HUES6 (cell line): ENCODE measurements at regions not wholly inside any gene's neighbourhood (a gene's known extent, or its start where the extent isn't known, plus 50 kb on each side); places are given as distances from the start of the nearest gene placed in this dataset.

Experiments used
- H3K27ac ChIP-seq: 2 replicates; pipeline ENCODE4 v1.7.0; 2013; ENCODE audit warnings: low read depth, mild to moderate bottlenecking, low read length, inconsistent platforms
- H3K27me3 ChIP-seq: 2 replicates; pipeline ENCODE4 v1.6.1; 2013; ENCODE audit warnings: low read length; ENCODE audit not compliant: control insufficient read depth, insufficient read depth
- H3K36me3 ChIP-seq: 2 replicates; pipeline ENCODE4 v1.6.1; 2013; ENCODE audit warnings: low read length; ENCODE audit not compliant: control insufficient read depth, insufficient read depth
- H3K4me1 ChIP-seq: 2 replicates; pipeline ENCODE4 v1.6.1; 2013; ENCODE audit warnings: low read length; ENCODE audit not compliant: control insufficient read depth, insufficient read depth
- H3K4me3 ChIP-seq: 2 replicates; pipeline ENCODE4 v1.5.1; 2013; ENCODE audit warnings: low read depth, low read length
- H3K9ac ChIP-seq: one replicate; pipeline ENCODE4 v1.6.1; 2013; ENCODE audit warnings: mild to moderate bottlenecking, low read length
- H3K9me3 ChIP-seq: 2 replicates; pipeline ENCODE4 v1.6.1; 2013; ENCODE audit warnings: low read depth, low read length; ENCODE audit not compliant: control insufficient read depth, insufficient read depth

GRCh38 chr2:18110222-18110621, 231.8 kb downstream of the KCNS3 start:
- Histone ChIP-seq H3K36me3 (no peaks in the 10 kb centered on the region), H3K27ac (no peak overlapping the region), H3K4me3 (no peak overlapping the region), H3K9me3 (no peaks in the 10 kb centered on the region; the same call in 1 of the 2 replicates), H3K4me1 (peaks cover 3% of the 10 kb centered on the region; the same call in 1 of the 2 replicates), H3K9ac (no peak overlapping the region), H3K27me3 (no peaks in the 10 kb centered on the region)

- H3K27me3 ChIP-seq: no peaks in the 10 kb centered on the region
- H3K4me1 ChIP-seq: peaks cover 3% of the 10 kb centered on the region; the same call in 1 of the 2 replicates
- H3K27ac ChIP-seq: no peak overlapping the region
- no peaks in the 10 kb centered on the region for H3K9me3 ChIP-seq
- H3K36me3 ChIP-seq: no peaks in the 10 kb centered on the region
- no peak overlapping the region for H3K4me3 ChIP-seq
- no peak overlapping the region for H3K9ac ChIP-seq
Measured at GRCh38 chr2:18106841-18107240, 228.4 kb downstream of the KCNS3 start.

GRCh38 chr2:18105929-18106328, 227.5 kb downstream of the KCNS3 start:
- H3K9me3 ChIP-seq: no peaks in the 10 kb centered on the region
- peaks cover 3% of the 10 kb centered on the region; the same call in 1 of the 2 replicates for H3K4me1 ChIP-seq
- H3K36me3 ChIP-seq: no peaks in the 10 kb centered on the region
- H3K27me3 ChIP-seq: no peaks in the 10 kb centered on the region
- no peak overlapping the region for H3K4me3 ChIP-seq
- H3K27ac ChIP-seq: no peak overlapping the region
- H3K9ac ChIP-seq: no peak overlapping the region

GRCh38 chr2:18104595-18105224, 226.2 kb downstream of the KCNS3 start:
- no peaks in the 10 kb centered on the region for H3K27me3 ChIP-seq
- peaks cover 3% of the 10 kb centered on the region; the same call in 1 of the 2 replicates for H3K4me1 ChIP-seq
- H3K27ac ChIP-seq: no peak overlapping the region
- no peak overlapping the region for H3K9ac ChIP-seq
- H3K36me3 ChIP-seq: no peaks in the 10 kb centered on the region
- H3K4me3 ChIP-seq: no peak overlapping the region
- H3K9me3 ChIP-seq: no peaks in the 10 kb centered on the region

- Histone ChIP-seq H3K27me3 (no peaks in the 10 kb centered on the region), H3K36me3 (no peaks in the 10 kb centered on the region), H3K4me3 (no peak overlapping the region), H3K4me1 (no peaks in the 10 kb centered on the region), H3K27ac (no peak overlapping the region), H3K9me3 (no peaks in the 10 kb centered on the region), H3K9ac (no peak overlapping the region)
Measured at GRCh38 chr2:18096836-18097405, 218.5 kb downstream of the KCNS3 start.

- Histone ChIP-seq H3K36me3 (no peaks in the 10 kb centered on the region), H3K4me3 (no peak overlapping the region), H3K27ac (no peak overlapping the region), H3K9me3 (no peaks in the 10 kb centered on the region), H3K4me1 (no peaks in the 10 kb centered on the region), H3K27me3 (no peaks in the 10 kb centered on the region), H3K9ac (no peak overlapping the region)
Measured at GRCh38 chr2:18094277-18094676, 215.8 kb downstream of the KCNS3 start.

GRCh38 chr2:18093196-18093595, 214.7 kb downstream of the KCNS3 start:
- H3K9ac ChIP-seq: no peak overlapping the region
- no peaks in the 10 kb centered on the region for H3K27me3 ChIP-seq
- no peaks in the 10 kb centered on the region for H3K4me1 ChIP-seq
- H3K9me3 ChIP-seq: no peaks in the 10 kb centered on the region
- H3K36me3 ChIP-seq: no peaks in the 10 kb centered on the region
- no peak overlapping the region for H3K27ac ChIP-seq
- H3K4me3 ChIP-seq: no peak overlapping the region

- Histone ChIP-seq H3K9me3 (no peaks in the 10 kb centered on the region), H3K4me1 (no peaks in the 10 kb centered on the region), H3K27me3 (no peaks in the 10 kb centered on the region), H3K27ac (no peak overlapping the region), H3K4me3 (no peak overlapping the region), H3K9ac (no peak overlapping the region), H3K36me3 (no peaks in the 10 kb centered on the region)
Measured at GRCh38 chr2:18092760-18093159, 214.3 kb downstream of the KCNS3 start.

- Histone ChIP-seq H3K36me3 (no peaks in the 10 kb centered on the region), H3K9ac (no peak overlapping the region), H3K4me3 (no peak overlapping the region), H3K27me3 (no peaks in the 10 kb centered on the region), H3K4me1 (no peaks in the 10 kb centered on the region), H3K27ac (no peak overlapping the region), H3K9me3 (no peaks in the 10 kb centered on the region)
Measured at GRCh38 chr2:18085593-18085992, 207.1 kb downstream of the KCNS3 start.

GRCh38 chr2:18084376-18084775, 205.9 kb downstream of the KCNS3 start:
- no peaks in the 10 kb centered on the region for H3K9me3 ChIP-seq
- no peaks in the 10 kb centered on the region for H3K27me3 ChIP-seq
- H3K27ac ChIP-seq: no peak overlapping the region
- no peaks in the 10 kb centered on the region for H3K4me1 ChIP-seq
- H3K36me3 ChIP-seq: no peaks in the 10 kb centered on the region
- H3K9ac ChIP-seq: no peak overlapping the region
- no peak overlapping the region for H3K4me3 ChIP-seq

GRCh38 chr2:18083806-18084205, 205.3 kb downstream of the KCNS3 start:
- no peak overlapping the region for H3K27ac ChIP-seq
- H3K36me3 ChIP-seq: no peaks in the 10 kb centered on the region
- H3K27me3 ChIP-seq: no peaks in the 10 kb centered on the region
- H3K4me1 ChIP-seq: no peaks in the 10 kb centered on the region
- H3K9ac ChIP-seq: no peak overlapping the region
- H3K9me3 ChIP-seq: no peaks in the 10 kb centered on the region
- no peak overlapping the region for H3K4me3 ChIP-seq
